Activated naive CD8-positive, alpha-beta T cell treated with anti-CD3 and anti-CD28 coated beads for 36 hours (primary cell): ENCODE measurements at regions not wholly inside any gene's neighbourhood (a gene's known extent, or its start where the extent isn't known, plus 50 kb on each side); places are given as distances from the start of the nearest gene placed in this dataset.
A peak's percentile ranks its signal among the peaks of the same experiment; 100 is the strongest.

Experiments used
- DNase-seq: peaks from one replicate; pipeline ENCODE4 v3.0.0; 2021
- H3K27ac Mint-ChIP-seq: one replicate; pipeline ENCODE4 v1.8.0; 2022; ENCODE audit warnings: mild to moderate bottlenecking, moderate library complexity, mixed read lengths
- H3K27me3 Mint-ChIP-seq: one replicate; pipeline ENCODE4 v1.8.0; 2022; ENCODE audit warnings: mild to moderate bottlenecking, mixed read lengths
- H3K36me3 Mint-ChIP-seq: one replicate; pipeline ENCODE4 v1.8.0; 2021; ENCODE audit warnings: mild to moderate bottlenecking, mixed read lengths
- H3K4me1 Mint-ChIP-seq: one replicate; pipeline ENCODE4 v1.8.0; 2021; ENCODE audit warnings: mixed read lengths
- H3K4me3 Mint-ChIP-seq: one replicate; pipeline ENCODE4 v1.8.0; 2022; ENCODE audit warnings: mild to moderate bottlenecking, moderate library complexity, mixed read lengths
- H3K9me3 Mint-ChIP-seq: one replicate; pipeline ENCODE4 v1.8.0; 2022; ENCODE audit warnings: mixed read lengths

DNA sequence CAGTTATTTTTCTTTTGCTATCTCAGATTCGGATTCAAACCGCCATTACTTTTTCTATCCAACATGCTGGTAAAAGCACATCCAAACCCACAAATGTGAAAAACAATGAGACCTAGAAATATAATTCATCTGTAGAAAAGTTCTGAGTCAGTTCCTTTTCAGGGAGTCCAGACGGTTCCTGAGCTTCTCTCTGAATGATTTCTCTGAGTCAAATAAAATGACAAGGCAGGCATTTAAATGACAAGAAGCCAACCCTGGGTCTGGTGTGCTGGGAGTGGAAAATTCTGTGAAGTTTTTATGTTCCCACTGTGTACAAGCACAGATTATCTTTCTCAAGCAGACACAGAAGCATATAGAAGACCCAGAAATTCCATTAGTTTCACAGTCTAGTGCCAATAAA is 96.3 kb upstream of the ANKRD1 start:
- no peak overlapping the region for H3K4me3 Mint-ChIP-seq
- no peaks in the 10 kb centered on the region for H3K4me1 Mint-ChIP-seq
- DNase-seq, result no peak
- peaks cover 15% of the 10 kb centered on the region for H3K27me3 Mint-ChIP-seq
- H3K27ac Mint-ChIP-seq, result no peak overlapping the region
- no peaks in the 10 kb centered on the region for H3K36me3 Mint-ChIP-seq
- no peaks in the 10 kb centered on the region for H3K9me3 Mint-ChIP-seq

GRCh38 chr10:91021901-91022300 is 101.0 kb upstream of the ANKRD1 start:
- Mint-ChIP-seq H3K4me1 (no peaks in the 10 kb centered on the region), H3K27me3 (peaks cover 3% of the 10 kb centered on the region)

DNA sequence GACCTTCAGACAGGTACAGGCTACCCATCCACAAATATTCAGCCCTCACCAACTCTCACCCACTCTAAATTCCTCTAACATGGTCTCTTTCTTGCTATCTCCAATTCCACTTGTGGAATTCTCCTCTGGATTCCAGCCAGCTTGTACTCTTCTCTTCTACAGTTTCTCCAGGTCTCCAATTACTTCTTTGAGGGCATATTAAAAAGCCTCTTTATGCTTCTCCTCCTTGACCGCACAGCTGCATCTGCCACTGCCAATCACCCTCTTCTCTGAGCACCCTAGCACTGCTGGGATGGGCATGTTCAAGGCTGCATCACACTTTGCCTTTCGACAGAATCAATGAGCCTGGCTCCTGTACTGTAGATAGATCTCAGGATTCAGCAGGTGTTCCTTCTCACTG is 101.5 kb upstream of the ANKRD1 start:
- Mint-ChIP-seq H3K9me3 (peaks cover 6% of the 10 kb centered on the region), H3K27me3 (peaks cover 3% of the 10 kb centered on the region), H3K4me3 (no peak overlapping the region), H3K27ac (no peak overlapping the region), H3K36me3 (peaks cover 1% of the 10 kb centered on the region), H3K4me1 (no peaks in the 10 kb centered on the region)
- no peak for DNase-seq

More at GRCh38 chr10:91021901-91022300, 101.0 kb upstream of the ANKRD1 start:
- peaks cover 5% of the 10 kb centered on the region for H3K9me3 Mint-ChIP-seq
- no peak overlapping the region for H3K4me3 Mint-ChIP-seq
- no peaks in the 10 kb centered on the region for H3K36me3 Mint-ChIP-seq
- H3K27ac Mint-ChIP-seq, result no peak overlapping the region
- no peak for DNase-seq

DNA sequence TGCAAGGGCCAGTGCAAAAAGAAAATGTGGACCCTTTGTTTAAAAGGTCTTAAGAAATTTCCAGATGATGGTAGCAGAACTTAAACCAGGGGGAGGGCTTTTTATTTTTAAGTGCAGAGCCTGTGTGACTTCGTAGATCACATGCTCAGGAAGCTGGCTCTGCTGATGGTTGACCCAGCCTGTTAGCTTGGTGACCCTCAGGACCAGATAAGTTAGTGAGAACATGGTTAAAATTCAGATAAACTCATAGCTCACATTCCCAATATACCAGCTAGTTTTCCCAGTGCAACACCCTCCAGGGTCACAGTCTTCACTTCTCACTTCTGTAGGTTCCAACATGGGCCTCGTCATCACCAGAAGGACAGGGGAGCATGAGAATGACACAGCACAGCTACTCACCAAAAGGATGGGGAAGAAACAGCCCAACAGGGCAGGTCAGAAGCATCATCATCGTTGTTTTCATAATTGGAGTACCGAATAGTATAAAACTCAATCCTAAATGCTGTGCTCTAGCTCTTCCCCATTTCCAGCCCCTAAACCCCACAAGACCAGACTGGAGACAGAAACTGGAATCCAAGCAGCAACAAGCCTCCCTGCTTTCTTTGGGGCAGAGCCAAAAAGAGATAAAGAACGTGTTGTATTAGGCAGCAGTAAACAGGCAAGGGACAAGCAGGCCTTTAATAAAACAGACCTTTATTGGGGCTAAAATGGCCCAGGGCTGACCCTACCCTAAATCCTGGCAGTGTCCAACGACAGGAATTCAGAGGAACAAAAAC is 102.2 kb upstream of the ANKRD1 start:
- Mint-ChIP-seq H3K4me1 (no peaks in the 10 kb centered on the region), H3K27me3 (peaks cover 2% of the 10 kb centered on the region), H3K9me3 (peaks cover 6% of the 10 kb centered on the region), H3K27ac (no peak overlapping the region), H3K4me3 (no peak overlapping the region), H3K36me3 (peaks cover 1% of the 10 kb centered on the region)
- DNase-seq, result no peak

GRCh38 chr10:91023700-91024398 is 103.0 kb upstream of the ANKRD1 start:
- Mint-ChIP-seq H3K36me3 (peaks cover 1% of the 10 kb centered on the region), H3K9me3 (peaks cover 9% of the 10 kb centered on the region), H3K4me3 (no peak overlapping the region), H3K4me1 (no peaks in the 10 kb centered on the region), H3K27me3 (no peaks in the 10 kb centered on the region), H3K27ac (no peak overlapping the region)
- no peak for DNase-seq

- Mint-ChIP-seq H3K27me3 (no peaks in the 10 kb centered on the region), H3K27ac (no peak overlapping the region), H3K9me3 (peaks cover 9% of the 10 kb centered on the region)
These were observed 103.7 kb upstream of the ANKRD1 start for GRCh38 chr10:91024541-91024940.

GRCh38 chr10:91032611-91033206 is 111.8 kb upstream of the ANKRD1 start:
- peaks cover 4% of the 10 kb centered on the region for H3K36me3 Mint-ChIP-seq
- no peak for DNase-seq
- H3K27me3 Mint-ChIP-seq, result no peaks in the 10 kb centered on the region
- H3K4me1 Mint-ChIP-seq, result peaks cover 17% of the 10 kb centered on the region
- no peak overlapping the region for H3K27ac Mint-ChIP-seq
- no peak overlapping the region for H3K4me3 Mint-ChIP-seq
- peaks cover 9% of the 10 kb centered on the region for H3K9me3 Mint-ChIP-seq

More at GRCh38 chr10:91024541-91024940, 103.7 kb upstream of the ANKRD1 start:
- no peak overlapping the region for H3K4me3 Mint-ChIP-seq
- peaks cover 1% of the 10 kb centered on the region for H3K36me3 Mint-ChIP-seq
- no peak for DNase-seq
- H3K4me1 Mint-ChIP-seq, result no peaks in the 10 kb centered on the region

DNA sequence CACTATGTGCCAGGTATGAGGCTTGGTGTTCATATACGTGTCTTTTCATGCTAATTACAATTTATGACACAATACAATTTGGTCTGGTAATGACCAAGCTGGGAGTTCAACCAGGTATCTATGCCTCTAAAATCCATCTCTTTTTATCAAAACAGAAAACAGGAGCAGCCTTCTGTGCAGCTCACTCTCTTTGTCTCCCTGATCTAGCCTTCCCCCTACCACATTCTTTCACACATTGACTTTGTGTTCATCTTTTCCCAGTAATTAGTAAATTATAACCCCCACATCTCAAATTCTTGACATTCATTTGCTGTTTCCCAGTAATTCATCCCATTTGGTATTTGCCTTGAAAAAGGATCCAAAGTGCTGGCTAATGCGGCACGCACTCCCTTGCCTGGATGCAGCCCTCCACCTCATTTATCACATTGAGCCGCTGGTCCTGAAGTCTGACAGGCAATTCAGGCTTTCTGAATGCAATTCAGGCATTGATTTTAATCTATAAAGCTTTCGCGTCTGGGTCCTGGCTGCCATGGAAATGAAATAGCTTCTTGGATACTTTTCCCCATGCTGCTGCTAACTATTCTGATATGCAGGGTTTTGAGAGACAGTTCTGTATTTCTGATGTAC is 112.5 kb upstream of the ANKRD1 start:
- Mint-ChIP-seq H3K27me3 (no peaks in the 10 kb centered on the region), H3K9me3 (peaks cover 6% of the 10 kb centered on the region), H3K4me3 (no peak overlapping the region), H3K27ac (peak overlapping the region; percentile 81), H3K36me3 (peaks cover 4% of the 10 kb centered on the region), H3K4me1 (peaks cover 17% of the 10 kb centered on the region)
- no peak for DNase-seq

DNA sequence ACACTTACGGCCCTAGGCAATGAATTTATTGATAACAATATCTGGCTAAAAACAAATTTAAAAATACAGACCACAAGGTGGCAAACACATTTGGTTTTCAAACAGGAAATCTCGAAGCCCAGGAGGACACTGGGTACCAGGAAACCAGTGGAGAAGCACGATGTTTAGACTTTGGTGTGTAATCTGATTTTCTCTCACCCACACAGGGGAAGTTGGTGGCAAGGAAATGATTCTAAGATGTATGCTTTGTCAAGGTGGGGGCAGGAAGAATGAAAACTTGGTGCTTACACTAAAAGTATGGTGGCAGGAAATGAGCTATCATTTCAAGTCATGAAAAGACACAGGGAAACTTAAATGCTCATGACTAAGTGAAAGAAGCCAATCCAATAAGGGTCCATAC is 113.2 kb upstream of the ANKRD1 start:
- DNase-seq, result peak; percentile 3
- Mint-ChIP-seq H3K27me3 (no peaks in the 10 kb centered on the region), H3K4me3 (no peak overlapping the region), H3K27ac (peak overlapping the region; percentile 81), H3K4me1 (peaks cover 17% of the 10 kb centered on the region), H3K36me3 (peaks cover 4% of the 10 kb centered on the region), H3K9me3 (peaks cover 6% of the 10 kb centered on the region)

DNA sequence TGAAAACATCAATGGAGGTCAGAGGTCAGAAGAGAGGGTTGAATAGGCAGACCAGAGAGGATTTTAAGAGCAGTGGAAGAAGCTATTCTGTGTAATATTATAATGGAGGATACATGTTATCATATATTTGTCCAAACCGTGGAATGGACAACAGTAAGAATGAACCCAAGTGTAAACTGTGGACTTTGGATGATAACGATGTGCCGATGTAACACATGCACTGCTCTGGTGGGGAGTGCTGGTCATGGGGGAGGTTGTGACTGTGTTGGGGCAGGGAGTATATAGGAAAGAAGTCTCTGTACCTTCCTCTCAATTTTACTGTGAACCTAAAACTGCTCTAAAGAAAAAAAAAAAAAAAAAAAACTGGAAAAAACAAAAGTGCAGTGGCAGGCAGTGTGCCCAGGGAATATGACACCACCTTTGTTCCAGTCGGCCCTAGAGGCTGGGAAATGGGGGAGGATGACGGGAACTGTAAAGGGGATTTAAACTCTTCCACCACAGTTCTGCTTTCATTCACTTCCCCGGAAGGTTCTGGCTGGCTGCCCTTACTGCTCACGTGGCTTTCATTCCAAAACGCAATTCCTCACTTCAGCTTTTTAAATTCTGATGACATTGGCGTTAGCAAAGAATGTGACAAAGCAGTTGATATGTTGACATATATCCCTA is 113.7 kb upstream of the ANKRD1 start:
- Mint-ChIP-seq H3K4me3 (no peak overlapping the region), H3K4me1 (peaks cover 17% of the 10 kb centered on the region), H3K27me3 (no peaks in the 10 kb centered on the region), H3K9me3 (peaks cover 6% of the 10 kb centered on the region), H3K36me3 (peaks cover 4% of the 10 kb centered on the region), H3K27ac (peak overlapping the region; percentile 81)
- no peak for DNase-seq

DNA sequence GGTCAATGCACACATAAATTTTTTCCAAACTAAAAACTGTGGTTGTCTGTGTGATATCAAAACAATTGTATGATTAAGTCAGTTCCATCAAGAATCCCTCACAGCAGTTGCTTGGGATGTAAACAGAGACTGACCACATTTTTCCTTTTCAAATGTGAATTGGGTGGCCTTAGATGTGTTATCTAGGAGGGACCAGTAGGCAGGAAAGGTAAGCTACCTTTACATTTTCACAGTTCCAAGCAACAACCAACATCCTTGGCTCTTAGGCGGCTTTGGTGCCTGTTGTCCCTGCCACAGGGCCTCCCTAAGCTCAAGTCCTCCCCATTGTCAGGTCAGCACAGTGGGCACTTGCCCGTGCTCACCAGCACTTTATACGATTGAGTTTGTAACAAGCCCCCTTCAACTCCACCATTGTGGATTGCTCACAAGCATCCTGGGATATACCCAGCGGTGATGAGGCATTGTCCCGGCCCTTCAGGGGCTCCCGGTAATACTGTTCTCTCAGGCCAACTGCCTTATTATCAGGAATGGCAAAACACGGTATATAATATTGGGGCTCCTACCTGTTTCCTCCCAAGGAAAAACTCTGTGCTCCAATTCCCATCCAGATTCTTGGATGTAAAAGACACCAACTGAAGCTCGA is 114.9 kb upstream of the ANKRD1 start:
- H3K27ac Mint-ChIP-seq, result no peak overlapping the region
- H3K4me3 Mint-ChIP-seq, result no peak overlapping the region
- no peak for DNase-seq
- H3K9me3 Mint-ChIP-seq, result peaks cover 6% of the 10 kb centered on the region
- H3K4me1 Mint-ChIP-seq, result peaks cover 17% of the 10 kb centered on the region
- H3K36me3 Mint-ChIP-seq, result peaks cover 4% of the 10 kb centered on the region
- no peaks in the 10 kb centered on the region for H3K27me3 Mint-ChIP-seq

GRCh38 chr10:91036807-91037411 is 116.0 kb upstream of the ANKRD1 start:
- no peak overlapping the region for H3K4me3 Mint-ChIP-seq
- H3K27ac Mint-ChIP-seq, result no peak overlapping the region
- peaks cover 6% of the 10 kb centered on the region for H3K9me3 Mint-ChIP-seq
- peaks cover 17% of the 10 kb centered on the region for H3K4me1 Mint-ChIP-seq
- H3K27me3 Mint-ChIP-seq, result no peaks in the 10 kb centered on the region
- H3K36me3 Mint-ChIP-seq, result peaks cover 4% of the 10 kb centered on the region
- DNase-seq, result no peak

GRCh38 chr10:91038971-91039370 is 118.1 kb upstream of the ANKRD1 start:
- Mint-ChIP-seq H3K27me3 (no peaks in the 10 kb centered on the region), H3K27ac (no peak overlapping the region)
- no peak for DNase-seq

GRCh38 chr10:91040343-91040742 is 119.5 kb upstream of the ANKRD1 start:
- no peaks in the 10 kb centered on the region for H3K9me3 Mint-ChIP-seq
- no peaks in the 10 kb centered on the region for H3K4me1 Mint-ChIP-seq
- H3K27me3 Mint-ChIP-seq, result no peaks in the 10 kb centered on the region
- no peak overlapping the region for H3K27ac Mint-ChIP-seq
- no peak for DNase-seq
- no peaks in the 10 kb centered on the region for H3K36me3 Mint-ChIP-seq
- no peak overlapping the region for H3K4me3 Mint-ChIP-seq

More at GRCh38 chr10:91038971-91039370, 118.1 kb upstream of the ANKRD1 start:
- H3K4me3 Mint-ChIP-seq, result no peak overlapping the region
- peaks cover 5% of the 10 kb centered on the region for H3K9me3 Mint-ChIP-seq
- peaks cover 7% of the 10 kb centered on the region for H3K4me1 Mint-ChIP-seq
- H3K36me3 Mint-ChIP-seq, result peaks cover 4% of the 10 kb centered on the region
